NCI-H1105 treated with DMSO at 0.1 percent for 48 hours (cell line): ENCODE measurements at regions not wholly inside any gene's neighbourhood (a gene's known extent, or its start where the extent isn't known, plus 50 kb on each side); places are given as distances from the start of the nearest gene placed in this dataset.

Experiments
- DNase-seq: peaks from one replicate; lab custom pipeline; 2025; lab: John Stamatoyannopoulos, UW

DNA sequence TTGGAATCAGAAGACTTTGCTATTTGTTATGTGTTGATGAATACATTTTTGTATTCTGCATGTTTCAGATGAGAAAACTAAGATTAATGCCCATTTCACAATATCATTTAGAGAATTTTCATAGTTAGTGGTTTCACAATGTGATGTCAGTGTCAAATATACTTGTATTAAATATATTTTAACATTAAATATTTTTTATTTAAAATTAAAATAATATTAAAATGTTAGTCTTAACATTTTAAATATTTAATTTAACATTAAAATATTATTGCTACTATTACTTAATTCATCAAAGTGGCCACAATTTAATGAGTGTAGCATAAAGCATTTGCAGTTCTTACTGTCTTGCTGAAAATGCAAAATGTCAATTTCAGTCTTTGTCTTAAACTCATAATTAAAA lies 478.8 kb downstream of the KCNJ2 start:
- no peak for DNase-seq

DNA sequence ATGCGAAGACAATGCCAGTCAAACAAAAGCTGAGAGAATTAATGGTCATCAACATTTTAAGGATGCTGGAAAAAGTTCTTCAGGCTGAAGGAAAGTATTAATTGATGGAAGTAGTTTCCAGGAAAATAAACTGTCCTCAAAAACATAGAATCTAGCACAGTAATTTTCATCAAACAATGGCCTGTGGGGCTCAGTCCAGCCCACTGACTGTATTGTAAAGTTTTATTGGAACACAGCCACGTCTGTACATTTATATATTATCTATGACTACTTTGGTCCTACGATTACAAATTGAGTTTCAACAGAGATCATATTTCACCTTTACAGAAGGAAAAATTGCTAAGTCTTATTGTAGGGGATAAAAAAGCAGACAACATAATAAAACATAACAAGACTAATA lies 484.5 kb downstream of the KCNJ2 start:
- DNase-seq, result peak; percentile 26

DNA sequence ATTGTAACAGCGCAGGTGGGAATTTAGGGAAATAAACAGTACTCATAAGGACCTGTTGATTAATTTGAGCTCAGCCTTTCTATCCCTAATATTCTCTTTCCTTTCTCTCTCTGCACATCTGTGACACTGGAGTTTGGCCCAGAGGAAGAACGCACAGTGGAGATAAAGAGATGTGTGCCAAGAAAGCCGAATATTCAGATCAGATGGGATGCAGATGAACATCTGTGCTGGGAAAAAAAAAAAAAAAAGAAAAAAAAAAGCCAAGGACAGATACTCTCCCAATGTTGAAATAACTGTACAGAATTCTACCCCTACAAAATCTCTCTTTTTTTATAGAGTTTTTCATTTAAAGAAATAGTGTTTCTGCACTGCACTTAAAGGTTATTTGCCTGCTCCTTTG lies 485.4 kb downstream of the KCNJ2 start:
- DNase-seq, result peak; percentile 37

DNA sequence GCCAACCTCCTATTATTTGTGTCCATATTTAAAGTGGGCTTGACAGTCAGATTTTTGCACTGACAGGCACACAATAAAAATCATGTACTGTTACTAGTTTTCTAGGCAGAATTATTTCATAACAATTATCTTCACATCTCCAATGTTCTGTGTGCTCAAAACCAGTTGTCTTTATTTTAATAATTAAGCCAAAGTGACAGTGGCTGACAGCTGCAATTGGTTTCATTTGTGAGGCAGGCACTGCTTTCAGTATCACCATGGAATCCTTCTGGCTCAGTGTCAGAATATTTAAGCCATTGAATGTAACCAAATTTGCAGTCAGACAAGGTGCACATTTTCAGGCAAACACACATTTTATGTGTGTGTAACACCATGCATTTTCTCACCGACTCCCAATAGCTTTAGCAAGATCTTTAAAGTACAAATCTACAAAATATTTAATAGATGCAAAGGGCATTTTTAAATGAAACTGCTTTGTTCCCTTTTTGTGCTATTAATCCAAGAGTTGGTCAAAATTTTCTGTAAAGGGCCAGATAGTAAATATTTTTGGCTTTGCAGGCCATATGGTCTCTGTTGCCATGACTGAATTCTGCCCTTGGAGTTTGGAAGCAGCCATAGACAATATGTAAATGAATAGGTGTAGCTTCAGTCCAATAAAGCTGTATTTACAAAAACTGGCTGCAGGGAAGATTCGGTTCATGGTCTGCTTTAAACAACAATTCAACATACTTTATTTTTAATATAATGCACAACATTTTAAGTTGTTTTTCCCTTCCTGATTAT lies 486.0 kb downstream of the KCNJ2 start:
- peak; percentile 67 for DNase-seq

DNA sequence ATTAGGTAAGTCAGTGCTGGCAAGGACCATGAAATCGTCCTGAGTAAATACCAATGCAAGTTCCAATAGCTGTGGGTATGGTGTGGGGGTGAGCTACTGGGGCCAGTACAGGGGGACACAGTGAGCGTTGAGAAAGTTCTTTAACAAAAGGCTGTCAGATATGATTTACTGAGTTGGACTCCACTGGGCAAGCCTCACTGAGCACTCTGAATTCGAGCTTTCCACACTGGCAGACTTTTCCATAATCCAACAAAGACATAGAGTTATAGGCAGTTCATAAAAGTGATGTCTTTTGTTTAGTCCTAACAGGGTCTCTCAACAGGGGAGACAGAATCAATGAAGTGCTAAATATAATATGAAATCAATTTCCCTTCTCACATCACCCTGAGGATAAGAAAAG lies 489.0 kb downstream of the KCNJ2 start:
- DNase-seq, result no peak

DNA sequence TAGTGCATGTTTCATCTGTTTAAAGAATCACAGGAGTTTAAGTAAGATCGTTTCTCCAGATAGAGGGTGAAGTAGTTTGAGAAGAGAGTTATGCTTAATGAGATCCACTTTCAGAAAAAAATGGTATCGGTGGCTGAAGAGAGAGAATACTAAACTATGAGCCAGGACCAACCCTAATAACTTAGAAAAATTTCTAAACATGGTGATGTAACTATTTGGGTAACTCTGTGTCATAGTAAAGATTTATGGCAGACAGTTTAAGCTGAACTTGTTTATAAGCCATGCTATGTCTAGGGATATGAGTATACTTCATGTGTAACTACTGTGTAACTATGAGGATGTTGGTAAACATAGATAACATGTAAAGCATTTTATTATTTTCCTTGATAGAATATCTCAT lies 489.5 kb downstream of the KCNJ2 start:
- DNase-seq, result no peak

DNA sequence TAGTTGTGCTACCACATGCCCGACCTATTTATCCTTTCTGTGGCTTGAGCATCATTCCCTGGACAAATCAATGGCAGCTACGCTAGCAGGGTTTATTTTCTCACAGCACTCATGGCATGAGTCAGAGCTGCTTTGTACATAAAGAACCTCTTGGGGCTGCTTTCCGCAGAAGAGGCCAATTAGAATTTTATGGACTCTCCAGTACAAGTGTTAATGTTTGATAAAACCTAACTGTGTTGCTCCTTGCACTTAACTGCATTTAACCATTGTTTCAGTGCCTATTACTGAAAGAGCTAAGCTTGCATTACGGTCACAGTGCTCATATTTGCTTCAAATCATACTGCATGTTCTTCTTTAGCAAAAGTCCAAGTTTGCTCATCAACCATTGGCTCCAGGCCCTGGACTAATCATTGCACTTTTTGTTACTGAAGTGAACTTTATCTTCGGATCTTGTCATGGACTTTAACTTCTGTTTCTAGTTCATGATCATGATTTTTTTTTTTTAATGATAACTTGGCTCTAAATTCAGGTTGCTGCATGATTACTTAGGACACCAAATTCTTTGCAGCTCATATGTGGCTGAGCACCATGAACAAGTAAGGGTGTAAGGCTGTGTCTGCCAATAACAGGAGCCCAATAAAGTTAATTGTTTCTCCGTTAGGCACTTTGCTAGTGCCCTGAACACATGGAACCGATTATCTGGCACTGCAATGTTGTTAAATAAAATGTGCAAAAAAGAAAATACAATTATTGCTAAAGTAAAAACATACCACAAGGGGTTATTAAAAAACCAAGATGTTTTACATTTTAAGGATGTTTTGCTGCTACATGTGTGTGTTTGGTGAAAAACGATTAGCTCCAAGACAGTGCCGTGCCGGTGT lies 492.2 kb downstream of the KCNJ2 start:
- DNase-seq, result peak; percentile 96

DNA sequence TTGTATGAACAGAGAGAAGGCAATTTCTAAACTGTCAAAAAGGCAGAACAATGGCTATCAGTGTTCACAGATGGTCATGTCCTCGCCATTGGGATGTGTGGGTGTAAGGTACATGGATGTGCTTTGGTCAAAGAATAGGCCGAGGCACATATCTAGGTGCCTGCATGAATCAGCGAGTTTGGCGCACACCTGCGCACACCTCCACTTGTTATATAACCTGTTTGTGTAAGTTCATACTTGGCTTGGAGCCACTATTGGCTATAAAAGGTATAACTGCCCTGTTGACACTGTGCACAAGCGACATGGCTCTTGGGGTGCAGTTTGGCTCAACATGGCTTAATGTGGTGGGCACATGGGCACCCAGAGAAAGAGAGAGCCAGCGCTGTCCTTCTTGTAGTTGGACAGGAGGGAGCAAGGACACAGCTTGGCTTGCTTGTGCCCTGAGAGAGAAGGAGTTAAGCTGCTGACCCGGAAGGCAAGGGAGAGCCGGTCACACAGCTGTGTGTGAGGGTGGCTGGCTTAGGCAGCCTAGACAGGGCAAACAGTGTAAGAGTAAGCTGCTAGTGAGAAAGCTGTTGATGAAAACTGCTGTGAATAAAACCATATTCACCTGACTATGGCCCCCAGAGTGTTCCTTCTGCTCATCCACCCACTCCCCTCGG lies 499.1 kb downstream of the KCNJ2 start:
- DNase-seq, result no peak

DNA sequence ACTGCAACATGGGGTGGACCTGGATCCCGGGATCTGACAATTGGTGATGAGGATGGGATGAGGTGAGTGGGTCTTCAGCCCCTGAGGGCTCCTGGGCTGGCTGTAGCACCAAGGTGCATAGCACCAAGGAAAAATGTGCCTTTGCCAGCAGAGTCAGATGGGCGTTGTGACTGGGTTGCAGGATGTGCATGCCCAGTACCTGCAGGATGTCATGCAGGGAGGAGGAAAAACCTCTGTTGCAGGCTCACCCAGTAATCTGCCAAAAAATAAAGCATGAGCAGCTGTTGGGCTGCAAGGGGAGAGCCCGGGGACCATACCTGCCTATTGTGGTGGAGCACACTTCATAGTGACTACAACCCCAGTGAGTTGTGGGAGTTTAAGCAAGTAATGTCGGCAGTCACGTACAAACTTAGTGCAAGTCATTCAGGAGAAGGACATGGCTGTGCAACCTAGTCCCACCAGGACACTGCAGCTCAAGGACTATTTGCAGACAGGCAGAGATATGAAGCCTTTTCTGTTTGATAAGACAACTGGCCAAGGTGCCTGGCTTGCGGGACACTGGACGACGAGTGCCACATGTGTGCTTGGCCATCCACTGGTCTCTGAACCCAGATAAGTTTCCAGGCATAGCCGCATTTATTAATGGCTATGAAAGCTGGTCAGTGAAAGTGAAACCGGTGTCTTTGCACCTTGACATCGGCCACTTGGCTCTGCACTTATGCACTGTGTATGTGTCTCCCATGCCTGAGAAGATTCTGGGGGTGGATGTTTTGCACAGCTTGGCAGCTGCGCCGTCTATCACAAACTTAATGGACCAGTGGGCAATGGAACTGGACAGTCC lies 499.8 kb downstream of the KCNJ2 start:
- no peak for DNase-seq

DNA sequence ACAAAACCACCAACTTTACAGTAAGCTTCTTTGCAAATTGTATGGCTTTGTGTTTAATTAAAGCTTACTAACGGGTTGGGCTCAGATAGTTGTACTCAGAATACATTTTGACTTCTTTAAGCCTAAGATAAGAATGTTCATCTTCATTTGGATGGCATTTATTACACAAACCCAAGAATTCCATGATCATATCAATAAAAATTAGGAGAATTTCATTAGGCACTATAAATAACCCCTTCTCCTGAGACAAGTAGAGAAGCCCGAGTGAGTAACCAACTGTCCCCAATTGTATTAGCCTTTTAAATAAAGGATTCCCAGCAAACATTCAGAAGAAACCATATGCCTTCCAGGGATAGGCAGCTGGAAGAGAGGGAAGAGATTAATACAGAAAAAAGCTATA lies 504.7 kb downstream of the KCNJ2 start:
- DNase-seq, result no peak

DNA sequence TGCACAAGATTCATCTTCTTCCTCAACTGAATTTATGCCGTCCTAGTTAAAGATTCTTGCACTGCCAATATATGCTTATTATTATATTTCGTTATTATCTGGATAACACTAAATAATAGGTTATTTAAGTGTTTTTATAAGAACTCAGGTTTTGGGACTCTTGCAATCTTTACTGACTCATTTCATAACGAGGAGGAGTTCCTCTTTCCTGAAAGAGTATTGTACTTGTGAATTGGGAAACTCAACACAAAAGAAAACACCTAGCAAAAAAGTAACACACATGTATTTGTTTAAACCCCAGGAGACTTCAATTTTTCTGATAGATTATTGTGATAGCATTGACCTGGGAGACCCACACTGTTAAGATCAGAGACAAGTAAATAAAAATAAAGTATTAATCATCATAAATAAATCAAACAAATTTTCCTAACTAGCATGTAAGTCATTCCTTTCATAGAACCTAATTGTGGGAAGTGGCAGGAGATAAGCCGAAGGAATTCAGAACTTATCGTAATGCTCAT lies 505.8 kb downstream of the KCNJ2 start:
- DNase-seq, result no peak

DNA sequence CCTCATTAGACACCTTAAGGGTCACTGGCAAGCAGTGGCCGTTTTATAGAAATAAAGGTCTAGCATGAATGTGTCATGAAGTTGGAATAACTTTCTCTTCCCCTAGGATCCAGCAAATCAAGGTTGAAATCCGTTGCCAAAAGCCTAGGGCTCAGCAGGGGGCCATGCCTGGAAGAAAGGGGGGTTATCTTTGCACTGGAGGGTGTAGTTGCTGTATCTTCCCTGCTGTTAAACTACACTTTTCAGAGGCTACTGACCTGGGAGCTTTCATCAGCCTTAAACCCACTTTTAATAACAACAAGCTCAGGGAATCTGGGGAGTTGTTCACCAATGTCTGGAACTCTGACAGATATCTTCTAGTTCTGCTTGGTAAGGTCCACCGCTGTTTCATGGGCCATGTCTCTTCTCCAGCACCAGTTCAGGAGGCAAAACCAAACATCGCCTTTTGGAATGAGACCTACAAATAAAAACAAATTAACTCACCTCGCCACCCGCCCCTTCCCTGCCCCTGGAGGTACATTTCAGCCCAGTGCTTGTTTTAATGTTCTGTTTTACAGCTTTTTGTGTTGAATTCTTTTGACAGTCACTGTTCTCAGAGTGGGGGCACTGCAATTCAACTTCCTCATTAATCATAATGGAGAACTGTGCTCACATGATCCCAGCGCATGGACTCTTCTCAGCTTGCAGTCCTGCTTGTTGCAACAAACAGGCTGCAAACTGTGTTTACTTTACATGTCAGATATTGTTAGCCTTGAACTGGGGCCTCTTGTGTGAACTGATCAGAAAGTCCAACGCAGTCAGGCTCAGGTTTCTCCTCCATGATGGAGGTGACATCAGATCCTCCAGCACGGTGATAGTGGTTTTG lies 508.7 kb downstream of the KCNJ2 start:
- DNase-seq, result no peak

DNA sequence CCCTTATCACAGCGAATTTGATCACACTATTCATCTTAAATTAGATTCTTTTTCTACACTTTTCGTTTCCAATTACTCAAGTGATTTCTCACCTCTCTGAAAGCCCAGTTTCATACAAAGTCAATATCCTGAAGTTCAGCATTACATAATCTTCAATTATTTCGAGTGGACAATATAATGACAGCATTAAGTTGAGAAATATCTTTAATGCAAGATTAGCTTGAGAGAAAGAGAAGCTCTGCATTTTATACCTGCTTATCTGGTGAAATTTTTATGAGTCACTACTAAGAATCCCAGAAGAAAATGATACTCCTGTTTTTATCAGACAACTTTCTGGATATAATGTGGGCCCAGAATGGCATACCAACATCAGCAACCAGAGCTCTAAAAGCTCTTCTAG lies 509.6 kb downstream of the KCNJ2 start:
- DNase-seq, result no peak

DNA sequence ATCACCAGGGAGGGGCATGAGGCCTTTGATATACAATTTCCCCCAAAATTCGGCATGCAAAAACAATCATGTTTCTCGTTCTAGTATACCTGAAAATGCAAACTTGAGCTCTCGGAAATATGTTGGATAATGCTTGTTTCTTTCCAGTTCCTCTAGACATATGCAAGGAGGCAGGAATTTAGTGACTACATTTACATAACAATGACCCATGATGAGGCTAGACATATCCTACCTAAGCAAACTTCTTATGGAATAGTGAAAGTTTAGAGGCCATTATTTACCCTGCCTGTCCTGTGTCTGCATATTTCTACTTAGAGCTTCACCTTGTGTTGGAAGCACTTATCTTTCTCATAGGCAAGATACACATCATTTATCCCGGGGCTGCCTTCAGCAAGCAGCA lies 514.6 kb downstream of the KCNJ2 start:
- no peak for DNase-seq

DNA sequence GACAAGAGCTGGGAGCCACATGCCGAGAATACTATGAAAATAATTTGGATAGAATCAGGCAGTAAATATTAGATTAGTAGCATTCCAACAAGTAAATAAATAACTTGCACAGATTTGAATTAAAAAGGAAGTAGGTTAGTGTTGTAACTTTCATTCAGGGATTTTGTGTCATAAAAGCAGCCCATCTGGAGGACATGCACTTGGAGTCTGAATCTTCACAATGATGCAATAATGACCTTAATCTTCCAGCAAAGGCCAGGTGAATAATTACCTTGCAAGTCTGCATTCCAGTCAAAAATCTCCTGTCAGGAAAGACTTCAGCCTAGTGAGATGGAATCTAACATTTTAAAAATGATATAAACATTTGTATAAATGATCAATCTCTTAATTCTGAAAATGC lies 518.1 kb downstream of the KCNJ2 start:
- no peak for DNase-seq

DNA sequence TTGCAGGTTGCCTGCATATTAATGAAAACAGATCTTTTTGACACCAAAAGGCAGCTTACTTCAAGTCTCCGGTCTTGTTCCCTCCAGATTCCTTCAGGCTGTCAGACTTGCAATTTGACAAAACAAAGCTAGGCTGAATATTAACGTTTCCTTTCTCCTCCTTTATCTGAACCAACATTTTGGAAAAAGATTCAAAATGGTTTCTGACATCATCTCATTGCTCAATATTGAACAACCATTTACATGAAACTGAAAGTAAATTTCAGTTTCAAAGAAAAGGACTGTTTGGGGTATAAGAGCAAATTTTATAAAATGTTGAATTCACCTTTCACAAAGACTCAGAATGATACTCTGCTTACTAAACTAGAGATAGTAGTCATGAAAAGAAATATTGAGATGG lies 521.8 kb downstream of the KCNJ2 start:
- no peak for DNase-seq

DNA sequence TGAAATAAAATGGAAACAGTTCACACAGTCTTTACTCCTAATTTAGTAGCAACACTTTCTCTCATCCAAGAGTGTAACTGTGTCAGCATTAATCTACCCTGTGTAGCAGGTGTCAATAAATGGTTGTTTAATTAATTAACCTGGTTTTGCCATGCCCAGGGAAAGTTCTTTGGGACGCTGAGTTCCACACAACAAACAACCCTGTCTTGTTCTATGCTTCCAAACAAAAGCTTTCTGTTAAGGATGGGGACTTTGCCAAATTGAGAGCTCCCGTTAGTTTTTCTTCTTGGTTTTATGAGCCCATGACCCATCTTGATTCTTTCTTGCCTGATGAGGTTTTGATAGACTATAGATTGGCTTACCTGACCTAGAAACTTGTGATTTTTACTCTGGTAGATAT lies 530.1 kb downstream of the KCNJ2 start:
- DNase-seq, result no peak

DNA sequence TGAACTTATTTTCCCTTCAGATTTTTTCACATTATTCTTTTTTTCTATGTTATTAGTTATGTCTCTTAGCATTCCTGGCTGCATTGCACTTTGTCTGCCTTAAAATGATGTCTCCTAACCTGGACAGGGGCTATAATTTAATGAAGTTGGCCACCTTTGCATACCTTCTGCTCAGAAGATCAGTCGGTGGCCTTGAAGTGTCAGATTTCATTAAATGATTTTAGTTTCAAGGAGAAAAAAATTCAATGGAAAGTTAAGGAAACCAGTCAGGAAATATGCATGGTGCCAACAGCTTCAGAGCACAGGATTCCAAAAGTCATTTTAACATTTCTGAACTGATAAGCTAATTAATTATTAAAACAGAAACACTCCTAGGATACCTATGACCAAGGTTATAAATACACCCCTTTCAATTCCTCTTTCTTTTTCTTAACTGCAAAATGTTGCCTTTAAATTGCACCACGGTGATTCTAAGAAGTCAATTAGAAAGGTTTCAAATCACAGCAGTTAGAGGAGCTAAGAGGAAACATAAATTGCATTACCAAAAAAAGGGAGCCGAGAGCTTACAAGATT lies 533.4 kb downstream of the KCNJ2 start:
- no peak for DNase-seq

DNA sequence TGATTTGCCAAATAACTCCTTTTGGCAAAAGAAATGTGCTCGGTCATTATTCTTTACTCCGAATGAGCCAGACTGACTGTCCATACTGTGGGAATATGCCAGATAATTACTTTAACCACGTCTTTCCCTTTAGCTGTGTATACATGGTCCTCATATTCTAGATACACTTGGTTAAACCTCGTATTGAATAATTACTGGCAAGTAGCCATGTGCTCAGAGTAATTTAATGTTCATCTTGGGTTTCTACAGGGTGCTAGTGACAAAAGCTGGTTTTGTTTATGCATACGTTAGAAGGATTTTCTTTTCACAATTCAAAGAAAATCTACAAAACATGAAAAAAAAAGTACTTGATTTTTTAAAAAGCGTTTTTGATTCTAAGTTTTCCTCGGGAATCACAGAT lies 540.3 kb downstream of the KCNJ2 start:
- peak; percentile 49 for DNase-seq

DNA sequence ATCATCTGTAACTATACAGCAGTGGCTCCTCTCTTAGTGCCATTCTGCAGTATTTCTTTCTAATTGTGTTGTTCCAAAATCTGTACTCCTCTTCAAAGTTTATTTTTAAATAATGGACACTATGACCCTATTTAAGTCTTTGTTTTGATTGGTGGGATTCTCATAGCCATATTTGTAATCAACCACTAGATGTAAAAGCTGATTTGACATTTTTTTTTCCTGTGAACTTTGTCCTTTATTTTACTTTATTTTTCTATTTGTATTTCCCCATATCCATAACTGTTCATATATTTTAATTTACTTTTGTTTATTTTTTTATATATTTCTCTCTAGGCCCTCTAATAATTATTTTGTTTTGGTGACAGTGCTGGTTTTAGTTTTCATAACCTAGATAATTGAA lies 544.4 kb downstream of the KCNJ2 start:
- no peak for DNase-seq
